ENCODE measurements at regions not wholly inside any gene's neighbourhood (a gene's known extent, or its start where the extent isn't known, plus 50 kb on each side); places are given as distances from the start of the nearest gene placed in this dataset.

DNA sequence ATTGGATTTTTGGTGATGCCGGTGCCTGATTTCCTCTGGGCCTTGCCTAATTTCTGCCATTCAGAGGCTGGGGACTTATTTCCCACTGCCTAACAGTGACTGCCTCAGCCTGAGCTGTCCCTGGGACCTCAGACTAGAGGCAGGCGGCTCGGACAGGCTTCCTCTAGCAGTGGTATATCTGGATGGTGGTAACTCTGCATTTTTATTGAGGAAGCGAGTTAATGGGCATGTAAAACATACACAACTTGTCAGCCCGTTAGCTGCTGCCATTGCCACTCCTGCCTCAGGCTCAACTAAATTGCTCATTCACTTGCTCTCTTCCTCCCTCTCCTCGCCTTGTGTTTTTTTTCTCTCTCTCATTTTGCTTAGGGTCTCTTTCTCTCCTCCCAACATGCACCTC is 561.6 kb downstream of the BUD13 start:
- TF ChIP-seq, protein P1, sequence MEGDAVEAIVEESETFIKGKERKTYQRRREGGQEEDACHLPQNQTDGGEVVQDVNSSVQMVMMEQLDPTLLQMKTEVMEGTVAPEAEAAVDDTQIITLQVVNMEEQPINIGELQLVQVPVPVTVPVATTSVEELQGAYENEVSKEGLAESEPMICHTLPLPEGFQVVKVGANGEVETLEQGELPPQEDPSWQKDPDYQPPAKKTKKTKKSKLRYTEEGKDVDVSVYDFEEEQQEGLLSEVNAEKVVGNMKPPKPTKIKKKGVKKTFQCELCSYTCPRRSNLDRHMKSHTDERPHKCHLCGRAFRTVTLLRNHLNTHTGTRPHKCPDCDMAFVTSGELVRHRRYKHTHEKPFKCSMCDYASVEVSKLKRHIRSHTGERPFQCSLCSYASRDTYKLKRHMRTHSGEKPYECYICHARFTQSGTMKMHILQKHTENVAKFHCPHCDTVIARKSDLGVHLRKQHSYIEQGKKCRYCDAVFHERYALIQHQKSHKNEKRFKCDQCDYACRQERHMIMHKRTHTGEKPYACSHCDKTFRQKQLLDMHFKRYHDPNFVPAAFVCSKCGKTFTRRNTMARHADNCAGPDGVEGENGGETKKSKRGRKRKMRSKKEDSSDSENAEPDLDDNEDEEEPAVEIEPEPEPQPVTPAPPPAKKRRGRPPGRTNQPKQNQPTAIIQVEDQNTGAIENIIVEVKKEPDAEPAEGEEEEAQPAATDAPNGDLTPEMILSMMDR (IDR thresholded peaks at IDR 0.05), result no peak
- TF ChIP-seq EP300 (IDR thresholded peaks at IDR 0.05) (no peak), POLR2A (IDR thresholded peaks at IDR 0.05) (no peak)

All from gastroesophageal sphincter (tissue), 3 donors.